HEK293T (cell line): ENCODE measurements at regions not wholly inside any gene's neighbourhood (a gene's known extent, or its start where the extent isn't known, plus 50 kb on each side); places are given as distances from the start of the nearest gene placed in this dataset.
A peak's percentile ranks its signal among the peaks of the same experiment; 100 is the strongest.

Source experiments
- CTCF ChIA-PET: fragments of 350-600 bp; formaldehyde crosslinking; extraction: SDS; loops from one replicate; lab custom pipeline; 2021; ENCODE audit warnings: antibody characterized with exemption, inconsistent platforms; lab: Yijun Ruan, JAX
- POLR2A ChIA-PET: fragments of 350-600 bp; formaldehyde crosslinking; extraction: SDS; loops from one replicate; lab custom pipeline; 2020; ENCODE audit warnings: antibody characterized with exemption, inconsistent platforms; lab: Yijun Ruan, JAX
- DNase-seq: peaks from one replicate; pipeline ENCODE4 v3.0.0; 2012; ENCODE audit warnings: mixed read lengths; ENCODE audit errors: extremely low spot score
- ARNT ChIP-seq: fragments of 450-650 bp; IDR thresholded peaks from 2 replicates; pipeline ENCODE4 v1.6.1; 2017; ENCODE audit warnings: mild to moderate bottlenecking
- BHLHE40 ChIP-seq: fragments of 450-650 bp; IDR thresholded peaks from 2 replicates; pipeline ENCODE4 v1.6.1; 2016; ENCODE audit warnings: mild to moderate bottlenecking, moderate library complexity, borderline replicate concordance
- CTBP1 ChIP-seq: fragments of 450-650 bp; IDR thresholded peaks from 2 replicates; pipeline ENCODE4 v1.6.1; 2016; ENCODE audit warnings: borderline replicate concordance
- ELF4 ChIP-seq: fragments of 450-650 bp; IDR thresholded peaks from 2 replicates; pipeline ENCODE4 v1.6.1; 2017; ENCODE audit warnings: antibody characterized with exemption
- FOXA1 ChIP-seq: fragments of 450-650 bp; IDR thresholded peaks from 2 replicates; pipeline ENCODE4 v1.6.1; 2016; ENCODE audit warnings: mild to moderate bottlenecking
- FOXK2 ChIP-seq: fragments of 450-650 bp; IDR thresholded peaks from 2 replicates; pipeline ENCODE4 v1.6.1; 2016; ENCODE audit warnings: mild to moderate bottlenecking
- FOXM1 ChIP-seq: fragments of 450-650 bp; IDR thresholded peaks from 2 replicates; pipeline ENCODE4 v1.6.1; 2017; ENCODE audit warnings: mild to moderate bottlenecking, borderline replicate concordance
- HDGF ChIP-seq: fragments of 450-650 bp; IDR thresholded peaks from 2 replicates; pipeline ENCODE4 v1.6.1; 2017; ENCODE audit warnings: antibody characterized with exemption, borderline replicate concordance
- L3MBTL2 ChIP-seq: fragments of 450-650 bp; conservative IDR thresholded peaks from 2 replicates; pipeline ENCODE4 v1.6.1; 2016; ENCODE audit warnings: mild to moderate bottlenecking
- LEF1 ChIP-seq: fragments of 450-650 bp; IDR thresholded peaks from 2 replicates; pipeline ENCODE4 v1.6.1; 2017; ENCODE audit warnings: mild to moderate bottlenecking, borderline replicate concordance
- NFRKB ChIP-seq: fragments of 450-650 bp; IDR thresholded peaks from 2 replicates; pipeline ENCODE4 v1.6.1; 2016; ENCODE audit warnings: mild to moderate bottlenecking, moderate library complexity
- SP1 ChIP-seq: fragments of 450-650 bp; IDR thresholded peaks from 2 replicates; pipeline ENCODE4 v1.6.1; 2017
- TARDBP ChIP-seq: fragments of 450-650 bp; IDR thresholded peaks from 2 replicates; pipeline ENCODE4 v1.6.1; 2016
- ZNF384 ChIP-seq: fragments of 450-650 bp; IDR thresholded peaks from 2 replicates; pipeline ENCODE4 v1.6.1; 2016
- TF ChIP-seq, protein P1 (sequence below): fragments of 450-650 bp; IDR thresholded peaks from 2 replicates; pipeline ENCODE4 v1.6.1; 2016

DNA sequence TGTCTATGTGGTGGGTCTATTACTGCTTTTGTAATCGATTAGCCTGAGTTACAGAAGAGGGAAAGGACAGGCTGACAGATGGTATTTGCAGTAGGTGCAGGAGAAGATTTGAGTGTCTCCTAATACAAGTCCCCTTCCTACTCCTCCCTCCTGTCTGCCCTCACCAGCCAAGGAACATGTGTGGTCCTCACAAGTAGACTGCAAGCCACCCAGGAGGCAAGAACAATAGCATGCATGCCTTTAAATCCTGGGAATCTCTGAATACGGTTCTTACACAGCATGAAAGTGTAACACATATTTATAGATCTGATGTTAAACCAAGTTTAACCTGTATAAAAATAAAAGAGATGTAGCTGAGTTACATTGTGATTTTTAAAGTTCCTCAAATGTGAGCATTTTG is 117.0 kb downstream of the PTCSC3 start:
- ChIA-PET POLR2A (no interaction called here), CTCF (interaction anchor here (1.9 kb wide), 1 partner anchor 10 kb away, joined by 8 read pairs; no protein-coding TSS in a partner anchor)
- no peak for DNase-seq
- TF ChIP-seq HDGF (no peak), ARNT (no peak), LEF1 (no peak), BHLHE40 (no peak), TARDBP (no peak), FOXA1 (no peak), FOXK2 (no peak)
- TF ChIP-seq, protein P1, sequence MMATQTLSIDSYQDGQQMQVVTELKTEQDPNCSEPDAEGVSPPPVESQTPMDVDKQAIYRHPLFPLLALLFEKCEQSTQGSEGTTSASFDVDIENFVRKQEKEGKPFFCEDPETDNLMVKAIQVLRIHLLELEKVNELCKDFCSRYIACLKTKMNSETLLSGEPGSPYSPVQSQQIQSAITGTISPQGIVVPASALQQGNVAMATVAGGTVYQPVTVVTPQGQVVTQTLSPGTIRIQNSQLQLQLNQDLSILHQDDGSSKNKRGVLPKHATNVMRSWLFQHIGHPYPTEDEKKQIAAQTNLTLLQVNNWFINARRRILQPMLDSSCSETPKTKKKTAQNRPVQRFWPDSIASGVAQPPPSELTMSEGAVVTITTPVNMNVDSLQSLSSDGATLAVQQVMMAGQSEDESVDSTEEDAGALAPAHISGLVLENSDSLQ: no peak

DNA sequence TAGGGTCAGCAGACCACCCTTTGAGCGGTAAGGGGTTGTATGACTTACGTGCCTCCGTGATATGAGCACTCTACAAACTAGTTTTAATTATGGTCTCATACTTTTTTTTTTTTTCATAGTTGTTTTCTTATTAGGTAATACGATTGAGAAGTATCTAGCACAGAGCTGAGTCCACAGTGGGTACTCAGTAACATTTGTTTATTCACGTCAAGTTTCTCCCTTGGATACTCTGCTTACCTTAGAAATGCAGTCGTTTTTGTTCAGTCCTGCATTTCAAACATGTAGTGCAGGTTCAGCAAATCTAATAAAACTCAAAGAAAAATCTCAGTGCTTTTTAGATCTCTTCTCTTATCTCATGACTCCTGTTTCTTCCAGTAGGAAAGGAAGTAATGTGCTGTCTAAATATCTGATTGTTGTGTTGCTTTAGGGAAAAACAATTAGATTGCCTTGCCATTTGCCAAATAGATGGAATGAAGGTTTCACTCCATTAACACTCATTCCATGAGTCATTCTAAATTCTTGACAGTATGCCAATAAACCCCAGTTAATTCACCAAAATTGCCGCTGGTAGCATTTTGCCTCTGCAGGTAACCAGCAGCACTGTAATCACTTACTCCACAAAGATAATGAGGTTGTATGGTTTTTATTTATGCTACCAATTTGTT is 118.9 kb downstream of the PTCSC3 start:
- TF ChIP-seq TARDBP: no peak
- TF ChIP-seq CTBP1: 0 out of 2 replicates have a peak, but pooled peaks have one; percentile 19
- ChIA-PET CTCF (interaction anchor here (0.6 to 1.0 kb wide), 2 partner anchors 12 to 73 kb away, joined by 3 to 5 read pairs; no protein-coding TSS in a partner anchor), POLR2A (no interaction called here)
- peak; percentile 17 for DNase-seq

DNA sequence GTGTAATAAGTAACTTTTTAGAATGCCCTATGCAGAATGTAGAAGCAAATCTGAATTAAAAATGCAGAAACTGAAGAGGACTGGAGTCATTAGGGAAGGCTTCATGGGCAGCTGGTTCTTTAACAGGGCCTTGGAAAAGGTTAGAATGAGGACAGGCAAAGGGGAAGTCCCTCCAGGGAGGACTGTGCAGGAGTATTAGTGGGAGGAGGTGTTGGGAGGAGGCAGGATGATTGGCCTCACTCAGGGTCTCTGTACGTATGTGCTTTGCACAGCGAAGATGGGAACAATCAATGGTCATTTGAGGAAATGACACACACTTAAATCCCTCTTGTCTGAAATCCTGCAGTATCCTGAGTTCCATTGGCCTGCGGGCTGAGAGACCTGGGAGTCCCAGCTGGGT is 119.7 kb downstream of the PTCSC3 start:
- ChIA-PET POLR2A (no interaction called here), CTCF (interaction anchor here (0.6 to 1.0 kb wide), 2 partner anchors 12 to 72 kb away, joined by 3 to 5 read pairs; no protein-coding TSS in a partner anchor)
- peak; percentile 10 for DNase-seq
- TF ChIP-seq CTBP1 (no peak), FOXK2 (no peak), SP1 (no peak), FOXA1 (no peak), ELF4 (no peak)
- TF ChIP-seq, protein P1: no peak

DNA sequence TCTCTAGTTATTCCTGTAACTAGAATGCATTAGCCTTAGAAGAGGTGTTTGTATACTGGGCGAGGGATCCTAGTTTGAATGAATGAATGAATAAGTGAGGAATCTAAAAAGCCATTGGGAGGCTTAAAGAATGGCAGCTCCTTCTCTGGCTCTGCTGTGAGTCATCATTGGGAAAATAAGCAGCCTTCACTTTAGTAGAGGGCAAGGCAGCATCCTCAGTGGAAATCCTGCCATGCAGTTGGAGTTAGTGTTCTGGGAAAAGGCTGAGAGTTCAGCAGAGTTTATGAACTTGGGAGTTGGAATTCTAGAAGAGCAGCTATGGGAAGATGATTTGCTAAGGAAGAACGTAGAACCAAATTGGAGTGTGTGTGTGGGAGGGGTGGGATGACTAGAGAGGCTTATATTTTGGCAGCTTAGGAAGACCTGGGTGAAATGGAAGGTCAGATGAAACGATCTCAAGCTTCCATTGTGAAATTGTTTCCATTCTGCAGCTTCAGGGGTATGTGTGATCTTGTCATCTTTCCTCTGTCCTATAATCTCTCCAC is 120.8 kb downstream of the PTCSC3 start:
- ChIA-PET CTCF (interaction anchor here (0.6 kb wide), 1 partner anchor 112 kb away, joined by 8 read pairs; no protein-coding TSS in a partner anchor), POLR2A (interaction anchor here (0.8 kb wide), 1 partner anchor 229 kb away, joined by 3 read pairs; the partner anchor contains the start of gene BRMS1L)
- TF ChIP-seq BHLHE40 (no peak), FOXK2 (no peak), LEF1 (no peak), ELF4 (no peak), CTBP1 (no peak), SP1 (no peak)
- no peak for DNase-seq

DNA sequence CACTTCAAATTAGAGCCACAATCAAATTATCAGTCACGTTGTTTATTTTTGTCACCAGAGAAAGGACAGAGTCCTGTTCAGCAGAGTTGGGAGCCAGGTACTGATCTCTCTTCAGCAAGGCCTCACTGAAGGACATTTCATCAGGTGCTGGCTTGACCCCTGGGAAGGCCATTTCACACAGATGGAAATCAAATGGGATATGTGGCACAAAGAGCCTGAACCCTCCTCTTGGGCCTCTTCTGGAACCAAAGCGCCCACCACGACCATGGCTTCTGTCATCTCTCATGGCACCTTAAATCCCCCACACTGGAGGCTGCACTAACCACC is 121.5 kb downstream of the PTCSC3 start:
- ChIA-PET POLR2A (interaction anchor here (0.8 kb wide), 1 partner anchor 229 kb away, joined by 3 read pairs; the partner anchor contains the start of gene BRMS1L), CTCF (no interaction called here)
- DNase-seq: no peak
- TF ChIP-seq HDGF (no peak), ZNF384 (no peak), FOXA1 (no peak), FOXM1 (no peak), BHLHE40 (no peak), L3MBTL2 (no peak), NFRKB (no peak)
- TF ChIP-seq, protein P1: no peak

DNA sequence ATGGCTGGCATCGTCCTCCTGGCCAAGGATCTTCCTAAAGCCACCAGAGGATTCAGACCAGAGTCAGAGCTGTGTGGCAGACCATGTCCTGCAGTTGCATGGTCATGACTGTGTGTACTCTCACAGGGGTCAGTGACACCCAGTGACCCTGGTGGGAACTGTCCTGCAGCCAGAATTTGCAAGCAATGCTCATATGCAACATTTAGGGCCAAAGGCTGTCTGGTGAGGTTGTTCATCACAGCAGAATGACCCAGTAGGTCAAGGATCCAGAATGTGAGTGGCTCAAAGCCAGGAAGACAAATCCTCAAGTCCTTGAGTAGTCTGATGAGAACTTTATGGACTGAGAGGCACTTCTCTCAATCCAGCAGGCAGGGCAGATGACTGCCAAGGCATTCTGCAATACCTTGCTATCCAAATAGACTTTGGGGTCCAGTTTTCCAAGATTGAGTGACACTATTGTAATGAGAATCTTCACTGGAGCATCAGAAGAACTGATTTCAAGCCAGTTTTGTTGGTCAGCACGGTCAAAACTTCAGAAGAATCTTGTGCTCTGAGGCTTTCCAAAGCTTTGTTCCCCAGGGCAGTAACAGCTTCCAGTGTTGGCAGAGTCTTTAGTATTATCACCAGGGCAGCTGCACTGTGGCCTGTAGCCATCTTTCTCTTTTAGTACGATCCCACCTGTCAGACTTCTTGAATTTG is 122.0 kb downstream of the PTCSC3 start:
- DNase-seq: no peak
- CTCF ChIA-PET: no interaction called here
- POLR2A ChIA-PET: no interaction called here
- TF ChIP-seq ZNF384: no peak

DNA sequence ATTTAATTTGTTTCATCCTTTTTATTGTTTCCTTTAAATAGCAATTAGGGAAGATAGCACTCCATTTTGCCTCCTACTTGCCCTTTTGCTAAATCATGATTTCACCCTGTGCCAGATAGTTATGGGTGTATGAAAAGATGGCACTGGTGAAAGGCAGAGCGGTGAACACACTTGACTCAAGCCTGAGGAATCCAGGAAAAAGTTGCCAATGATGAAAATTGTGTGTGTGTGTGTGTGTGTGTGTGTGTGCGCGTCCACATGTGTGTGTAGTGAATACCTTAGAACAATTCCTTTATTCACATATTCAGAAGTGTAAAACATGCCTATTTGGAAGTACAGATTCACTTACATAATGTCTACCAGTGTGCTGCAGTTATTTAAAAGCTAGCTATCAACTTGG is 123.8 kb downstream of the PTCSC3 start:
- ChIA-PET CTCF (interaction anchor here (3.4 kb wide), 1 partner anchor 17 kb away, joined by 11 read pairs; no protein-coding TSS in a partner anchor), POLR2A (no interaction called here)
- TF ChIP-seq FOXM1 (no peak), TARDBP (no peak), HDGF (no peak)

More for the DNA sequence above, 123.8 kb downstream of the PTCSC3 start:
- no peak for DNase-seq
